ENCODE measurements at regions not wholly inside any gene's neighbourhood (a gene's known extent, or its start where the extent isn't known, plus 50 kb on each side); places are given as distances from the start of the nearest gene placed in this dataset.

DNA sequence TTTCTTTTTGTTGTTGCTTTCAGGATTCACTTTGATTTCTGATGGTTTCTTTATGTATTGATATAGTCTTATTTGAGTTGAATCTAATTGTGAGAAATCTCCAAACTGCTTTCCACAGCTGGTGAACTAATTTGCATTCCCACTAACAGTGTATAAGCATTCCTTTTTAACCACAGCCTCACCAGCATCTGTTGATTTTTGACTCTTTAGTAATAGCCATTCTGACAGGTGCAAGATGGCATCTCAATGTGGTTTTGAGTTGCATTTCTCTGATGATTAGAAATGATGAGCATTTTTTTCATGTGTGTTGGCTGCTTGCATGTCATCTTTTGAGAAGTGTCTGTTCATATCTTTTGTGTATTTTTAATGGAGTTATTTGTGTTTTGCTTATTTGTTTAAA, 1023.1 kb downstream of the SH3BGRL start:
- peaks cover 3% of the 10 kb centered on the region for H3K27me3 ChIP-seq (ENCODE audit: insufficient read depth, low read depth, severe bottlenecking)
- H3K36me3 ChIP-seq: no peaks in the 10 kb centered on the region
- TF ChIP-seq, protein P1, sequence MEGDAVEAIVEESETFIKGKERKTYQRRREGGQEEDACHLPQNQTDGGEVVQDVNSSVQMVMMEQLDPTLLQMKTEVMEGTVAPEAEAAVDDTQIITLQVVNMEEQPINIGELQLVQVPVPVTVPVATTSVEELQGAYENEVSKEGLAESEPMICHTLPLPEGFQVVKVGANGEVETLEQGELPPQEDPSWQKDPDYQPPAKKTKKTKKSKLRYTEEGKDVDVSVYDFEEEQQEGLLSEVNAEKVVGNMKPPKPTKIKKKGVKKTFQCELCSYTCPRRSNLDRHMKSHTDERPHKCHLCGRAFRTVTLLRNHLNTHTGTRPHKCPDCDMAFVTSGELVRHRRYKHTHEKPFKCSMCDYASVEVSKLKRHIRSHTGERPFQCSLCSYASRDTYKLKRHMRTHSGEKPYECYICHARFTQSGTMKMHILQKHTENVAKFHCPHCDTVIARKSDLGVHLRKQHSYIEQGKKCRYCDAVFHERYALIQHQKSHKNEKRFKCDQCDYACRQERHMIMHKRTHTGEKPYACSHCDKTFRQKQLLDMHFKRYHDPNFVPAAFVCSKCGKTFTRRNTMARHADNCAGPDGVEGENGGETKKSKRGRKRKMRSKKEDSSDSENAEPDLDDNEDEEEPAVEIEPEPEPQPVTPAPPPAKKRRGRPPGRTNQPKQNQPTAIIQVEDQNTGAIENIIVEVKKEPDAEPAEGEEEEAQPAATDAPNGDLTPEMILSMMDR (IDR thresholded peaks at IDR 0.05; ENCODE audit: low read depth, low read length): no peak
- no peaks in the 10 kb centered on the region for H3K9me3 ChIP-seq (ENCODE audit: severe bottlenecking)
- no peak overlapping the region for H3K27ac ChIP-seq
- no peak overlapping the region for H3K4me3 ChIP-seq (ENCODE audit: low read depth, low read length)
- DNase-seq: no peak

DNA sequence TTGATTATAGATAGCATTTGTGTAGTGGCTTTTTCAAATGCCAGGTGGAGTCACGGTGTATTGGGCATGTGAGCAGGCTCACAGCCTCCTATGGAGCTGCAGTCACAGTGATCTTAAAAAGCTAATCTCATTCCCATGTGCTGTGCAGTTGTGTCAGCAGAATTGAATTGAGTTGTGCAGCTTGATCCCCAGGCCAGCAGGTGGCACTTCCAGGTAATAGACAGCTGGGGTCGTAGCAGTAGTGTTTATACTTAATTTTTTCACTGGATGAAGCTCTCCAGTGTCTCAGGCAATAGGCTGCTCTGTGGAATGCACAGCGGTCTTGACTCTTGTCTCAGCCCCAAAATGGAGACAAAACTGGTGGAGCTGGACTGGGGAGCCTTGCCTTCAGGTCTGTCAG, 1028.1 kb downstream of the SH3BGRL start:
- Histone ChIP-seq H3K4me3 (ENCODE audit: low read depth, low read length) (no peak overlapping the region), H3K36me3 (no peaks in the 10 kb centered on the region), H3K9me3 (ENCODE audit: severe bottlenecking) (no peaks in the 10 kb centered on the region), H3K27me3 (ENCODE audit: insufficient read depth, low read depth, severe bottlenecking) (peaks cover 5% of the 10 kb centered on the region), H3K27ac (no peak overlapping the region)
- DNase-seq: no peak
- TF ChIP-seq, protein P1 (IDR thresholded peaks at IDR 0.05; ENCODE audit: low read depth, low read length): no peak

DNA sequence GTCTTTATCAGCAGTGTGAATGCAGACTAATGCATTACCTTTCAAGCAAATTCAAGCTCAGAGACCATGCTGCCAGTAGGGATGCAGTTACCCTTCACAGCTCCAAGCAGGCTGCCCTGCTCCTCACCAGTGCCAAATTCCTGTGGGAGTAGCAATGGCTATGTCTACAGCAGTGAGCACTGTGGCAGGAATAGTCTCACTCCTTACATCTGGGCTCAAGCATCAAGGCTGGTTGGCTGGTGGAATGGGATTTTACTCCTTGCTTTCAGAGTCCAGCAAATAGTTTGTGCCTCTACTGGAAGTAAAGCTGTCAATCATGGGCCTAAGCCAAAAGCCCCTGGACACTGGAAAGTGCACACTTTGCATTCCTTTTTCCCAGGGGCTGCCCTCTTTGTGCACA, 1030.8 kb downstream of the SH3BGRL start:
- no peak for DNase-seq
- H3K27ac ChIP-seq: no peak overlapping the region
- TF ChIP-seq, protein P1 (IDR thresholded peaks at IDR 0.05; ENCODE audit: low read depth, low read length): no peak
- H3K36me3 ChIP-seq: no peaks in the 10 kb centered on the region
- peaks cover 5% of the 10 kb centered on the region for H3K9me3 ChIP-seq (ENCODE audit: severe bottlenecking)
- peaks cover 5% of the 10 kb centered on the region for H3K27me3 ChIP-seq (ENCODE audit: insufficient read depth, low read depth, severe bottlenecking)
- no peak overlapping the region for H3K4me3 ChIP-seq (ENCODE audit: low read depth, low read length)

DNA sequence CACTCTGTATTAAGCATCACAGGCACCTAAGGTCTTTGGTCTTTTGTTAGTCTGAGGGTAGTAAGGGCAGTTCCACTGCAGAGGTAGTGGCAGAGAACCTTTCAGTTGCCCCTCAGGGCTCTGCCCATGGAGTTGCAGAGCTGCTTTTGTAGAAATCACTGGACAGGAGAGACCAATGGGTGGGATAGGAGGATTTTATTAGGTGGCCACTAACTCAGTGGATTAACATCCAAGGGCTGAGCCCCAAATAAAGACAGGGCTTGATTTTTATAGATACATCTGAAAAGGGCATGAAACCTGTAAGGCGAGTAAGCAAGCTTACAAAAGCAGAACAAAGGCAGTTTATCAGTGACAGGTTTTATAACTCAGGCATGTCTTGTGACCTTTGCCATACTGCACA, 1035.4 kb downstream of the SH3BGRL start:
- TF ChIP-seq, protein P1 (IDR thresholded peaks at IDR 0.05; ENCODE audit: low read depth, low read length): no peak
- peaks cover 5% of the 10 kb centered on the region for H3K9me3 ChIP-seq (ENCODE audit: severe bottlenecking)
- no peaks in the 10 kb centered on the region for H3K36me3 ChIP-seq
- no peak overlapping the region for H3K27ac ChIP-seq
- no peak for DNase-seq
- H3K27me3 ChIP-seq (ENCODE audit: insufficient read depth, low read depth, severe bottlenecking): peaks cover 12% of the 10 kb centered on the region
- H3K4me3 ChIP-seq (ENCODE audit: low read depth, low read length): no peak overlapping the region

All from WERI-Rb-1 (cell line).